HG03342 (cell line): ENCODE measurements at regions not wholly inside any gene's neighbourhood (a gene's known extent, or its start where the extent isn't known, plus 50 kb on each side); places are given as distances from the start of the nearest gene placed in this dataset.

Source experiments
- ATAC-seq: cut with Tn5 transposase; IDR thresholded peaks from one replicate; pipeline ENCODE4 v1.9.1; 2021; ENCODE audit warnings: mild to moderate bottlenecking, moderate library complexity; ENCODE audit not compliant: unreplicated experiment

DNA sequence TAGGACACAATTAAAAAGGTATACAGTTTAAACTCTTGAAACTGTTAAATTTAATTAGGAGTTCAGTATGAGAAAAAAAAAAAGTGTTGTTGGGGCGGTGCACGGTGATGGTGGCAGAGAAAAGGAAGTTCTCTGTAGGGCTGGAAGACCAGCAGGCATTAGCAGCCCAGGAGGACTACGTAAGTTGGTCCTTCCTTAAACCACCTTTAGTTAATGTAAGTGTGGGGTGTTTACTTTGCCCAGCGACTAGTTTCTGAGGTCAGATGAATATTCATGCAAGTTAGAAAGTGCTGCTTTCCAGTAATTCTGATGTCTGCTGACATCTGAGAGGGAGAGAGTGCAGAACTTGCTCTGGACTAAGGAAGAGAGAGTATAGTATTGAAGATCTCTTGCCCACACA, 54.9 kb downstream of the NKX2-1 start:
- no peak for ATAC-seq

- no peak for ATAC-seq
Observed at GRCh38 chr14:36462890-36463289, 57.1 kb downstream of the NKX2-1 start.

DNA sequence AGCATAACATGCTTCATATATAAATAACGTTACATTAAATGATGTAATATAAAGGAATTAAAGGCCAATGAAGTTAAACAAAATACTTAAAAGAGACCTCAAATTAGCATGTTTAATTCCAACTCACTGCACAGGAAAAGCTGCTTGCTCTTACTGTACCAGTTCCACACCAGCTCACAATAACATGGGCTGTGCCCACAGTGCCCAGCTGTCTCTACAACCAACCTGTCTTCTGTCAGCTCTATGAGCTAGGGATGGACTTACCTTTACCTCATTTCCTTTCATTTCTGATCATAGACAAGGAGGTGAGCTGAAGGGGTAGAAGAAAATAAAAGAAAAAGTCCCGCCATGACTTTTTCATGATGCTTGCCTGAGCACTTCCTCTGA, 64.8 kb downstream of the NKX2-1 start:
- ATAC-seq = no peak

DNA sequence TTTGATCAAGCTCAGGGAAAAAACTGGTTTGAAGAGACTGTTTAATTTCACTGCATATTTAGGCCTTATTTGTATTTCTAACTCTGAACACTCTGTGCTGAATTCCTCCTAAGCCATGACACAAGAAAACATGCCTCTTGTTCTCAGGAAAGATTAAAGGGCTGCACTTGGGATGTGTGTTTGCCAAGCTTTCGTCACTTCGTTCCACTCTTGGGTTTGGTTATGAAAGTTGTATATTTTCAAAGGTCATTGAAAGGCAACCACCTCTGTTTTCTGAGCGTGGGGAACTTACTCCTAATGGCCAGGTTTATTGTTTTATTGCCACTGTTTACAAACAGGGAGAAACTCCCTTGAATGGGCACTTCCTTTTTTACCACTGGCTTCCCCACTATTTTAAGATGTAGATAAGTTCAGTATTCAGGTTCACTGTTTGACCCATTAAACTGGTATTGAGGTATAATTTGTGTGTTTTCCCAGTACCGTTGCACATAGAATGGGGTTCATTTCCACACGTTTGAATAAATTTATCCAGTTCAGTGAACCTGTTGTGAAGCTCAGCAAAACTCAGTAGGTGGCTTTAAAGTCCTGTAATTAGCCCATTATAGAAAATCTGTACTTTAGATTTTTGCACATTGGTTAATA, 65.3 kb downstream of the NKX2-1 start:
- ATAC-seq = no peak

- no peak for ATAC-seq
Observed at GRCh38 chr14:36452860-36453259, 67.2 kb downstream of the NKX2-1 start.

- ATAC-seq = no peak
Observed at GRCh38 chr14:36451310-36452065, 68.5 kb downstream of the NKX2-1 start.

DNA sequence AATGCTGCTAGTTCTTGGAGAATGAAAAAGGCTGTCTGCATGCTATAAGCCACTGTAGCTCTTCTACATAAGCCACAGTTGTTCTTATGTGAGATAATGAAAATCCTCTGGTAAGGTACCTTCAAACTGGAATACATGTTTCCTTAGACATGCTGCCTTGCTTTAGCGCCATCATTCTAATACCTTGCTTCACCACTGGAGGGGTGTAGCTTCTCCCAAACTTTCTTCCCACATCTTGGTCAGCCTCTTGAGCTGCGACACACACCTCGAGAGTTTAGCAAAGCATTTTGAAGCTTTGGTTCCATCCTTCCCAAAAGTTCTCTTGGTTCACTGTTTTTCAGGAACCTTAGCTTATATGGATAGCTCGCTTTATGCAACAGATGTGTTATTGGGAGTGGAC, 69.5 kb downstream of the NKX2-1 start:
- ATAC-seq = no peak

- no peak for ATAC-seq
Observed at GRCh38 chr14:36449903-36450302, 70.1 kb downstream of the NKX2-1 start.

GRCh38 chr14:36443374-36443773, 76.7 kb downstream of the NKX2-1 start:
- ATAC-seq = no peak

- no peak for ATAC-seq
Observed at GRCh38 chr14:36442824-36443241, 77.2 kb downstream of the NKX2-1 start.

DNA sequence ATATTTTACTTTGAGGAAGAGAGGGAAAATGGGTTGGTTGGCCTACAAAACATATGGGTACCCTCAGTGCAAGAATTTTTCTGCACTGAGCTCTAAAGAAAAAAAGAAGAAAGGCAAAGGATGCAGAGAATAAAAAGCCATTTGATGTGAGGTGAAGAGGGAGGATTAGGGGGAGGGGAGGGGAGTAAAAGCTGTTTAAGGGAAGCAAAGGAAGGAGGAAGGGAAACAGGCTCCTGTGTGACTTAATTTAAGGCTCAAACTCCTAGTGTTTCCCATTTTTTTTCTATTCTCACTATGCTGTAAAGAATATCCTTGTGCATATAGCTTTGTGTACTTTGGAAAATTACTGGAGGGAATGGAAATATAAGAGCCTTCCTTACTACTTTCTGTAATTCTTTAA, 78.7 kb downstream of the NKX2-1 start:
- ATAC-seq = no peak

DNA sequence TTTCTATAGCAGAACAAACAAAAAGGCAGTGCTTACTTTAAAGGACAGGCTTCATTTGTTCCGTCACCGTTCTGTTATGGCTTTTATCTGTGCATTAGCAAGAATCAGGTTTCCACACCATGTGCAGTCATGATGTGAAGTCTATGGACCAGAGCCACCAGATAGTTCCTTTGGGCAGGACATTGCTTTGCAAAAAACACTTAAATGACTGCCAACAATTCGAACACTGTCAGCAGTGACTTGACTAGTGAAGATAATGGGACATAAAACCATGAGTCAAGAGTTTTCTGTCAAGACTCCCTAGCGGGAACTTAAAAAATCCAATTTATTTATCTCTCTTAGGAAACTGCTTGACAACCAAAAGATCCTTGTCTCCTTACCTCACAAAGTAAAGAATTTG, 80.3 kb downstream of the NKX2-1 start:
- ATAC-seq = no peak

- ATAC-seq = no peak
Observed at GRCh38 chr14:36438883-36439282, 81.1 kb downstream of the NKX2-1 start.

DNA sequence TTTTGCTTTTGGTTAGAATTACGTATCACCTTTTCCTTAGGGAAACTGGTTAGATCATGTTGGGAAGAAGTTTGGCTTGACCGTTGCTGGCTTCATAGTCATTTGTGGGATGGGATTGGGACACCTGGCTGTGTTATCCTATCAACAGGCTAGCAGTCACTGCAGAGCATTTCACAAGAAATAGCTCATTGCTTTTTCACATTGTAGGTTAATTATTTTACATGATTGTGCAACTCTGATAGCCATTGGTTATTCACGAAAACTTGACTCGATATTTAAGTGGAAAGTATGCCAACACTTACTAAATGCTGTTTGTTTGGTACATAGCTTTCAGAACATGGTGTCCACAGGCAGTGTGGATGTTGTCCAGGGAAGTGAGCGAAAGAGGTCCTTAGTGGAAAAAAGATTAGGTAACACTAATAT, 89.4 kb downstream of the NKX2-1 start:
- ATAC-seq = no peak

DNA sequence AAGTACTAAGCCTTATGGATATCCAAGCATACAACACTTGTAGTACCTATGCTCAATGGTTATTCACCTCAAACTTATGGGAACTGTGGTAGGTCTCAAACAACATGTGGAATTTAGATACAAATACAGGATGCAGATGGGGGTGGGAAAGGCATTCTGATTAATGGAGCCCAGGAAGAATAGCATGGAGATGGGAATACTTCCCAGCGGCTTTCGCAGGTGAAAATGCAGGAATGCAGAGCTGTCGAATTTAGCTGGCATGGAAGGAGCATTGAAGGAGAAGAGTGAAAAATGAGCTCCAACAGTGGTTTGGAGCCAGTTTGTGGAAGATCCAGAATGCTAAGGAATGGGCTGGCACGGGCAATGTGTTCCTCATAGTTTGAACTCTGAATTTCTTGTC, 89.9 kb downstream of the NKX2-1 start:
- no peak for ATAC-seq

GRCh38 chr14:36429692-36430091, 90.3 kb downstream of the NKX2-1 start:
- ATAC-seq = no peak

GRCh38 chr14:36428350-36428749, 91.7 kb downstream of the NKX2-1 start:
- no peak for ATAC-seq

DNA sequence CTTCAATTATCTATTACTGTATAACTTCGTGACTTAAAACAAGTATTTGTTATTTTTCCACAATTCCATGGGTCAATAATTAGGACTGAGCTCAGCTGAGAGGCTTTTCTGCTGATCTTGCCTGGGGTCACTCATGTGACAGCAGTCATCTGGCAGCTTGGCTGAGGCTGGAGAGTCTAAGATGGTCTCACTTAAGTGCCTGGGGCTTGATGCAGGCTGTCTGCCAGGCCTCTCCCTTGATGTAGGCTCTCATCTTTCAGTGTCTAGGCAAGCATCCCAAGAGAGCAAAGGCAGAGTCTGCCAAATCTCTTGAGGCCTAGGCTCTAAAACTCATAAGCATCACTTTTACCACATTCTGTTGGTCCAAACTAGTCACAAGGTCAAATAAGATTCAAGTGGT, 93.2 kb downstream of the NKX2-1 start:
- no peak for ATAC-seq

DNA sequence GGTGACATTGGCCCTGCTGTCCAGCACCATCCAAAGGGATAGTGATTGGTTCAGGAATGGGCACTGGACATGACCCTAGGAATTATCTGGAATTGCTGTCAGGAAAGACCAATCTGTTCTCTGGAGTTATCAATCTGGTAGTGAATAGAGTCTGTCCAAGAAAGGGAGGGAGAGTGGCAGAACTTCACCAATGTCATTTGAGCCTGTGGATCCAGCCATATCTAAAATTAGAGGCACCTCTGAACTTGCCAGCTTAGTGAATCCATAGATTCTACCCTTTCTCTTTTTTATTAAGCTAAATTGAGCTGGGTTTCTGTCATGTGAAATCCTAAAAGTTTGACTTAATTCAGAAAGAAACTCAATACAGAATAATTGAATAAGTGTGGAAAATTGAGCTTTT, 93.9 kb downstream of the NKX2-1 start:
- no peak for ATAC-seq

DNA sequence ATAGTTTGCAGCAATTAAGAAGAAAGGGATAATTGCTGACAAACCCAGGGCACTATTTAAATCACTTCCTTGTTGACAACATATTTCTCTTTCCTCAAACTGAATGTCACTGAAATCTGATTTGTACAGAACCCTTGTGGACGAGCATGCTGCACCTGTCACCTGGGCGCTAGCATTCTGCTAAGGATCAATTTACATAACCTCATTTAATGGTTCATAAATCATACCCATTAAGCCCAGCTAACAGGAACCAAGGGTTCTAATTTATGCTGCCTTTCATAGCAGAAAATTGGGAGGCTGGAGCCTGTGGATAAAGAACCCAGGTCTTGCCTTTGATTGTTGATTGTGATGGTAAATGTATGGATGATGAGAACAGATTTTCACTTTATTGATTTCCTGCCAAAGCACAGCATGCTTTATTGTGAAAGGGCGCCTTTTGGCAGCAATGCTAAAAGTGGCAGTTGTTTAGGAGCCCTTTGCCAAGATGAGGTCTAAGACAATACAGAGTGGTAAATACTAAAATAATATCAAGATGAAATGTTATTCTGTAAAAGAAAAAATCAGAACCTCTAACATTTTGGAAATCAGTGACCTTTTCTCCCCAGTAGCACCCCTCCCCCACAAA, 95.4 kb downstream of the NKX2-1 start:
- ATAC-seq = no peak

DNA sequence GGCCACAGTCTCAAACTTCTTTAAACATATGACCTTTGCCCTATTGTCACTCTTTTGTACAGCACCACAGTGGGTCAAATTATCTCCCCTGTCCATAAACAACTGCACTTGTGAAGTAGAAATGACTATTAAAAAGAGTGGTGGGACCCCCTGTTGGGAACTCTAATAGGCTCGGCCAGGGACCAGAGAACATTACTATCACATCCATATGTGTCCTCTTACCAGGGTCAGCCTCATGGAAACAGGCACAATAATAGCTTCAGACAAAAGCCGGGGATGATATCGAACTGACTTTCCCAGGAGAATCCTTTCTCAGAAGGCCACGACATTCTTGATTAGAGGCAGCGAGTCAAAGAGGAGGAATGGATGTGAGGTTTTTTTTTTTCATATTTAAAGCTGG, 96.6 kb downstream of the NKX2-1 start:
- no peak for ATAC-seq

DNA sequence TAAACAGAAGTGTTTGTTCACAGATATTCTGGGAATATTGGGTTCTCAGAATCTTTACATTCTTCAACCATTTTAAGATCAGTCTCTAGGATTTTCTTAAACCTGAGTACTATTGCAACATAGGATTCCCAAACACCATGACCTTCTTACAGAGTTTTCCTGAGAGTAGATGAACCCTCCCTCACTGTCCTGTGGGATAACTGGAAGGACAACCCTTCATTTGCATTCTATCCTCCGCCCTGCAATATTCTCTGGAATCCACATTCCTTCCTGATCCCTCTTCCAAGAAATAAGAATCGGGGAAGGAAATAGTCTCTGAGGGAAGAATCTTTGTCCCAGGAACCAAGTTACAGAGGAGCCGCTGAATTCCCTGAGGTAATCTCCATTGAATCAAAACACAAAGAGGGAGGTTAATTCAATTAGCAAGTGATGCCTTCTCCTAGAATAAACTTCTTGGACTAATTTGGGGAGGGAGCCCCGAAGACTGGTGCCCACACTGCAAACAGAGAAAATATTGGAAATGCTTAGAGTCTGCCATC, 99.8 kb upstream of the MBIP start:
- no peak for ATAC-seq
